Endothelial cell of umbilical vein (primary cell): ENCODE measurements at regions not wholly inside any gene's neighbourhood (a gene's known extent, or its start where the extent isn't known, plus 50 kb on each side); places are given as distances from the start of the nearest gene placed in this dataset.

Experiments
- BruUV-seq: library from RNA; stranded (reverse); fragments of 400-500 nt; replicated peaks from 2 replicates; lab custom pipeline; 2021; lab: Mats Ljungman, UMichigan
- CTCF ChIA-PET: fragments of 300-600, 350-600 bp; sonication (Branson Sonifier 250); formaldehyde crosslinking; loops from one replicate; lab custom pipeline; 2021; ENCODE audit warnings: antibody characterized with exemption, inconsistent platforms; lab: Charles Lee
- POLR2A ChIA-PET: fragments of 300-600, 350-600 bp; sonication (Branson Sonifier 250); formaldehyde crosslinking; loops from one replicate; lab custom pipeline; 2021; ENCODE audit warnings: antibody characterized with exemption, inconsistent platforms; lab: Charles Lee
- DNase-seq: peaks from one replicate; pipeline ENCODE4 v3.0.0-alpha.2; 2011; ENCODE audit warnings: low read depth, low spot score
- FAIRE-seq: peaks from 2 replicates; lab custom pipeline; 2011; peaks lifted over from hg19 to GRCh38; lab: Jason Lieb, UNC
- H2AFZ ChIP-seq: 2 replicates; pipeline ENCODE4 v1.6.0; 2012; ENCODE audit warnings: low read depth, low read length, control low read depth, inconsistent platforms
- H3K27ac ChIP-seq: 2 replicates; pipeline ENCODE4 v1.5.1; 2011; ENCODE audit warnings: low read depth, mild to moderate bottlenecking, control low read depth, low read length, moderate library complexity; ENCODE audit not compliant: insufficient read depth
- H3K27me3 ChIP-seq, 2 experiments: 2 replicates each; pipeline versions ENCODE4 v1.6.0 to v1.6.1; 2011; ENCODE audit warnings: low read length in 2 of 2, mixed read lengths in 1 of 2; ENCODE audit not compliant: control insufficient read depth in 2 of 2, insufficient read depth in 2 of 2
- H3K36me3 ChIP-seq, 2 experiments: 2 replicates in 1 of 2; 3 replicates in 1 of 2; pipeline ENCODE4 v1.5.1; 2011; ENCODE audit warnings: low read length in 2 of 2, mild to moderate bottlenecking in 1 of 2, moderate library complexity in 1 of 2; ENCODE audit not compliant: control insufficient read depth in 2 of 2, insufficient read depth in 2 of 2; ENCODE audit errors: extremely low read depth in 1 of 2
- H3K4me1 ChIP-seq: 3 replicates; pipeline ENCODE4 v1.5.1; 2011; ENCODE audit warnings: mild to moderate bottlenecking, low read length; ENCODE audit not compliant: control insufficient read depth, insufficient read depth; ENCODE audit errors: extremely low read depth
- H3K4me2 ChIP-seq: 2 replicates; pipeline ENCODE4 v1.6.1; 2011; ENCODE audit warnings: low read length, control low read depth, mixed read lengths; ENCODE audit not compliant: insufficient read depth
- H3K4me3 ChIP-seq, 3 experiments: fragments of 200-600 bp in 1 of 3; sonication (generic), shearing (Covaris generic) in 1 of 3; replicated peaks in 1 of 3; 2 replicates each; pipeline ENCODE4 v1.5.1; 2011 to 2016; ENCODE audit warnings: control low read depth in 3 of 3, low read length in 3 of 3, mild to moderate bottlenecking in 2 of 3, inconsistent platforms in 1 of 3, low read depth in 1 of 3, moderate library complexity in 1 of 3; ENCODE audit not compliant: insufficient read depth in 1 of 3
- H3K79me2 ChIP-seq: 2 replicates; pipeline ENCODE4 v1.6.0; 2012; ENCODE audit warnings: low read length, inconsistent platforms; ENCODE audit not compliant: control insufficient read depth, insufficient read depth
- H3K9ac ChIP-seq: replicated peaks from 2 replicates; pipeline ENCODE3; 2011; ENCODE audit warnings: low read length, control low read depth; ENCODE audit not compliant: insufficient read depth; ENCODE audit errors: extremely low read depth
- H3K9me1 ChIP-seq: replicated peaks from 3 replicates; pipeline ENCODE4 v1.6.0; 2011; ENCODE audit warnings: mild to moderate bottlenecking, low read length; ENCODE audit not compliant: control insufficient read depth, insufficient read depth; ENCODE audit errors: extremely low read depth
- H3K9me3 ChIP-seq: replicated peaks from 2 replicates; pipeline ENCODE4 v1.5.1; 2012; ENCODE audit warnings: low read length, inconsistent platforms; ENCODE audit not compliant: control insufficient read depth, insufficient read depth
- H4K20me1 ChIP-seq: replicated peaks from 2 replicates; pipeline ENCODE3; 2011; ENCODE audit warnings: mild to moderate bottlenecking, low read length; ENCODE audit not compliant: control insufficient read depth, insufficient read depth; ENCODE audit errors: extremely low read depth
- CTCF ChIP-seq, 2 donors: IDR thresholded peaks; 1 replicate in 1 of 2; 2 replicates in 1 of 2; pipeline ENCODE4 v1.5.1; 2011; ENCODE audit warnings: low read length in 2 of 2, mild to moderate bottlenecking in 2 of 2, moderate library complexity in 2 of 2, control low read depth in 1 of 2, inconsistent platforms in 1 of 2, low read depth in 1 of 2; ENCODE audit not compliant: insufficient read depth in 1 of 2; ENCODE audit errors: extremely low read depth in 1 of 2
- EZH2 ChIP-seq: IDR thresholded peaks from 2 replicates; pipeline ENCODE4 v1.6.1; 2012; ENCODE audit warnings: borderline replicate concordance, low read depth, mild to moderate bottlenecking, moderate library complexity, low read length, inconsistent platforms; ENCODE audit not compliant: severe bottlenecking
- FOS ChIP-seq: IDR thresholded peaks from 2 replicates; pipeline ENCODE4 v1.6.1; 2011; ENCODE audit warnings: mild to moderate bottlenecking, low read length, moderate library complexity, borderline replicate concordance; ENCODE audit not compliant: insufficient read depth
- GATA2 ChIP-seq: IDR thresholded peaks from 2 replicates; pipeline ENCODE4 v1.7.0; 2011; ENCODE audit warnings: low read depth, mild to moderate bottlenecking, moderate library complexity, mixed read lengths, low read length; ENCODE audit not compliant: insufficient read length, insufficient read depth
- JUN ChIP-seq: IDR thresholded peaks from 2 replicates; pipeline ENCODE4 v1.6.1; 2011; ENCODE audit warnings: borderline replicate concordance, low read depth; ENCODE audit not compliant: insufficient read length, insufficient read depth
- MAX ChIP-seq: IDR thresholded peaks from 2 replicates; pipeline ENCODE4 v1.6.1; 2011; ENCODE audit not compliant: insufficient read depth, insufficient read length
- MYC ChIP-seq: IDR thresholded peaks from one replicate; pipeline ENCODE4 v1.6.1; 2011; ENCODE audit warnings: mild to moderate bottlenecking, low read depth, low read length
- POLR2A ChIP-seq: IDR thresholded peaks from 2 replicates; pipeline ENCODE4 v1.6.1; 2012; ENCODE audit warnings: low read depth, mild to moderate bottlenecking, control low read depth, low read length
- POLR2AphosphoS5 ChIP-seq: IDR thresholded peaks from 2 replicates; pipeline ENCODE4 v1.6.1; 2012; ENCODE audit warnings: low read depth, mild to moderate bottlenecking, control low read depth, low read length, moderate library complexity; ENCODE audit not compliant: insufficient read depth
- dilution Hi-C: fragments of 300-500 bp; cut with MboI; formaldehyde crosslinking; loops from one replicate; pipeline ENCODE4 v1.15.0; 2019; ENCODE audit warnings: low sequenced_read_pairs; ENCODE audit not compliant: extremely low pct_ligation_motif_present
- intact Hi-C: fragments of 100-400 bp; cut with micrococcal nuclease; formaldehyde crosslinking; loops from one replicate; pipeline ENCODE4 v1.10.0; 2022

- H3K9me1 ChIP-seq = no peaks in the 10 kb centered on the region
- ChIA-PET CTCF (no interaction called here), POLR2A (no interaction called here)
- H3K4me2 ChIP-seq = no peak overlapping the region
- no peaks in the 10 kb centered on the region for H3K36me3 ChIP-seq
- H3K79me2 ChIP-seq = no peaks in the 10 kb centered on the region
- intact Hi-C loops = no loop called here
- DNase-seq (no peak), FAIRE-seq (no peak)
- H2AFZ ChIP-seq = no peak overlapping the region
- BruUV-seq = no TSS peak
- TF ChIP-seq CTCF (IDR thresholded peaks at IDR 0.05; ENCODE audit: extremely low read depth in 1 of 2, insufficient read depth in 1 of 2, low read depth in 1 of 2, low read length in 2 of 2) (no peak), FOS (no peak), GATA2 (no peak), EZH2 (no peak), MYC (no peak), MAX (no peak), POLR2AphosphoS5 (no peak), POLR2A (no peak), JUN (no peak)
- H3K4me3 ChIP-seq = no peak overlapping the region
- no peak overlapping the region for H3K9ac ChIP-seq
- H3K4me1 ChIP-seq = no peaks in the 10 kb centered on the region
- dilution Hi-C loops = no loop called here
- no peaks in the 10 kb centered on the region for H3K27me3 ChIP-seq
- no peaks in the 10 kb centered on the region for H3K9me3 ChIP-seq
- no peak overlapping the region for H3K27ac ChIP-seq
- no peaks in the 10 kb centered on the region for H4K20me1 ChIP-seq
These were observed 722.4 kb downstream of the RAB28 start for GRCh38 chr4:12761694-12762093.
